Tibial artery (tissue), 4 donors: ENCODE measurements at regions not wholly inside any gene's neighbourhood (a gene's known extent, or its start where the extent isn't known, plus 50 kb on each side); places are given as distances from the start of the nearest gene placed in this dataset.

ENCODE experiments used
- DNase-seq, 2 donors: peaks; one replicate each; pipeline ENCODE4 v3.0.0-alpha.2; 2019
- H3K27ac ChIP-seq, 2 donors: fragments of 200-600 bp; sonication (generic) in 1 of 2; 1 replicate in 1 of 2; 2 replicates in 1 of 2; pipeline ENCODE4 v1.5.1; 2018 to 2019; ENCODE audit warnings: mild to moderate bottlenecking in 1 of 2
- H3K27me3 ChIP-seq, 2 donors: fragments of 200-600 bp; sonication (generic) in 1 of 2; one replicate each; pipeline versions ENCODE4 v1.5.1 to v1.6.0; 2016 to 2019
- H3K36me3 ChIP-seq, 3 donors: fragments of 200-600 bp; sonication (generic) in 2 of 3; one replicate each; pipeline ENCODE4 v1.5.1; 2016 to 2019; ENCODE audit warnings: mild to moderate bottlenecking in 2 of 3
- H3K4me1 ChIP-seq, 4 donors: fragments of 200-600 bp; sonication (generic) in 2 of 4; 1 replicate in 3 of 4; 2 replicates in 1 of 4; pipeline ENCODE4 v1.5.1; 2016 to 2019
- H3K4me3 ChIP-seq, 2 donors: fragments of 200-600 bp; sonication (generic) in 1 of 2; 1 replicate in 1 of 2; 2 replicates in 1 of 2; pipeline ENCODE4 v1.5.1; 2018 to 2019; ENCODE audit warnings: mild to moderate bottlenecking in 2 of 2
- H3K9me3 ChIP-seq, 3 donors: fragments of 200-600 bp; sonication (generic) in 1 of 3; one replicate each; pipeline ENCODE4 v1.5.1; 2016 to 2019
- intact Hi-C: fragments of 100-400 bp; cut with DNase I; formaldehyde crosslinking; loops from one replicate; pipeline ENCODE4 v1.15.0; 2023; ENCODE audit warnings: low total_unique reads
- TF ChIP-seq, protein P1 (sequence below), 2 experiments: fragments of 200-600 bp in 1 of 2; fragments of 450-650 bp in 1 of 2; IDR thresholded peaks; one replicate each; pipeline ENCODE4 v1.5.1; 2017 to 2019; ENCODE audit warnings: antibody characterized with exemption in 2 of 2, mild to moderate bottlenecking in 1 of 2, moderate library complexity in 1 of 2

DNA sequence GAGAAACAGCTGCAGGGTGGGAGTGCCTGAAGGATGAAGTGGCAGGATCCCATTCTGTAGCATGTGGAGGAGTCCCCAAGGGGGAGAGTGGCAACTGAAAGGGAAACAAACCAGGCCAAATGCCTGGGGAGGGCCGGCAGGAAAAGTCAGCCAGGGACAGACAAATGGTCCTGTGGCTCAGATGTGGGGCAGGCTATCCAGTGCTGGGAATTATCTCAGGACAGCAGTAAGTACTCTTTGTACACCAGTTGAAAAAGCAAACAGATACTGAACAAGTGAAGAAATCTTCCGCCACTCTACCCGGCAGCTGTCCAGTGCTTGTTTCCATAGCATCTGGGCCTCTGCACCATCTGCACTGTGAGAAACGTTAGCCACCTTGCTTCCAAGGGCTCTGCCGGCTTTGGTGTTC, 408.9 kb downstream of the LRATD1 start:
- Histone ChIP-seq H3K4me3 (no peak overlapping the region), H3K36me3 (no peaks in the 10 kb centered on the region), H3K9me3 (no peaks in the 10 kb centered on the region), H3K4me1 (peaks cover 0 to 5% (median 0%) of the 10 kb centered on the region in 4 donors), H3K27ac (no peak overlapping the region), H3K27me3 (no peaks in the 10 kb centered on the region)
- TF ChIP-seq, protein P1, sequence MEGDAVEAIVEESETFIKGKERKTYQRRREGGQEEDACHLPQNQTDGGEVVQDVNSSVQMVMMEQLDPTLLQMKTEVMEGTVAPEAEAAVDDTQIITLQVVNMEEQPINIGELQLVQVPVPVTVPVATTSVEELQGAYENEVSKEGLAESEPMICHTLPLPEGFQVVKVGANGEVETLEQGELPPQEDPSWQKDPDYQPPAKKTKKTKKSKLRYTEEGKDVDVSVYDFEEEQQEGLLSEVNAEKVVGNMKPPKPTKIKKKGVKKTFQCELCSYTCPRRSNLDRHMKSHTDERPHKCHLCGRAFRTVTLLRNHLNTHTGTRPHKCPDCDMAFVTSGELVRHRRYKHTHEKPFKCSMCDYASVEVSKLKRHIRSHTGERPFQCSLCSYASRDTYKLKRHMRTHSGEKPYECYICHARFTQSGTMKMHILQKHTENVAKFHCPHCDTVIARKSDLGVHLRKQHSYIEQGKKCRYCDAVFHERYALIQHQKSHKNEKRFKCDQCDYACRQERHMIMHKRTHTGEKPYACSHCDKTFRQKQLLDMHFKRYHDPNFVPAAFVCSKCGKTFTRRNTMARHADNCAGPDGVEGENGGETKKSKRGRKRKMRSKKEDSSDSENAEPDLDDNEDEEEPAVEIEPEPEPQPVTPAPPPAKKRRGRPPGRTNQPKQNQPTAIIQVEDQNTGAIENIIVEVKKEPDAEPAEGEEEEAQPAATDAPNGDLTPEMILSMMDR (IDR thresholded peaks at IDR 0.05), result no peak
- intact Hi-C loops, result no loop called here
- no peak for DNase-seq

DNA sequence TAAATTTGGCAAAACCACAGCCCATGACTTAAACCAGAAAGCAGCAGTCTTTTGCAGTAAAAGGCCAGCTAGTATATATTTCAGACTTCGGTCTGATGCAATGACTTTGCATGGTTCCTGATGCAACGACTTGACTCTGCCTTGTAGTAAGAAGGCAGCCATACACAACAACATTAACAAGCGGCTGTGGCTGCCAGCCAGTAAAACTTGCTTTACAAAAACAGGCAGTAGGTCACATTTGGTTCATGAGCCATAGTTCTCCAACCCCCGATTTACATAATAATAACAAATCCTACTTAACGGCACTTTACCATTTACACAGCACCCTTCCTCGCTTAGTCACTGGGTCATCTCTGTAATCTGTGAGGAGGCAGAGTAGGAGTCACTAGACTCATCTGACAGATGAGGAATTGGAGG, 410.3 kb downstream of the LRATD1 start:
- Histone ChIP-seq H3K36me3 (no peaks in the 10 kb centered on the region), H3K27ac (no peak overlapping the region), H3K27me3 (no peaks in the 10 kb centered on the region), H3K4me3 (no peak overlapping the region), H3K4me1 (peaks cover 0 to 5% (median 0%) of the 10 kb centered on the region in 4 donors), H3K9me3 (no peaks in the 10 kb centered on the region)
- intact Hi-C loops, result no loop called here
- TF ChIP-seq, protein P1 (IDR thresholded peaks at IDR 0.05), result no peak
- no peak for DNase-seq

DNA sequence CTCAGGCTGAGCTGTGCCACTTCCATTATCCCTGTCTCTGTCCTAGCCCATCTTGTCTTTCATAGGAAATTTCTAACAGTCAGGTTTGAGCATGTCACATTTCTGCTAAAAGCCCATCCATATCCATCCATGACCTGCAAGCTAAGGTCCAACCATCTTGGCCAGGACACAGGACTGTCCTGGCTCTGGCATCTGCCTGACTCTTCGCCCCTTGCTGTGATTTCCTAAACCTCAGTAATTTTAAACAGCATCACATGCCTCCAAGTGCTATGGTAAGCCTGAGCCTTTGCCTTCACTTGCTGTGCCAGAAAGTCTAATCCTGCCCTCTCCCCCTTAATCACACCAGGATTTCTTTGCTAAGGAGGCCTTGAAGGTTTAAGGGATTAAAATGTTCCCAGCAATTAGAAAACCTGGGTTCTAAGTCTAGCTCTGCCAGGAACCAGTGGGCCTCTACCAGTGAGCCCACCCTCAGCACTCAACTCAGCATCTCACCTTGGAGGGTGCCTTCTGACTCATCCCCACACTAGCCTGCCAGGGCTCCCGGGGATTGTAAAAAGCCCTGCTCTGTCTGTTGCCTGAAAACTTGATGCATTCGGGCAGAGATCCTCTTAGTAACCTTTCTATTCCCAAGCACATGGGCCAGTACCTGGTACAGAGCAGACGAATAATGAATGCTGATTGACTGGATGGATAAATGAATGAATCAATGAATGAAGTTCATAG, 411.0 kb downstream of the LRATD1 start:
- Histone ChIP-seq H3K27ac (no peak overlapping the region), H3K4me1 (peaks cover 0 to 5% (median 0%) of the 10 kb centered on the region in 4 donors), H3K9me3 (no peaks in the 10 kb centered on the region), H3K36me3 (no peaks in the 10 kb centered on the region), H3K27me3 (no peaks in the 10 kb centered on the region), H3K4me3 (no peak overlapping the region)
- TF ChIP-seq, protein P1 (IDR thresholded peaks at IDR 0.05), result no peak
- no peak for DNase-seq
- intact Hi-C loops, result no loop called here

DNA sequence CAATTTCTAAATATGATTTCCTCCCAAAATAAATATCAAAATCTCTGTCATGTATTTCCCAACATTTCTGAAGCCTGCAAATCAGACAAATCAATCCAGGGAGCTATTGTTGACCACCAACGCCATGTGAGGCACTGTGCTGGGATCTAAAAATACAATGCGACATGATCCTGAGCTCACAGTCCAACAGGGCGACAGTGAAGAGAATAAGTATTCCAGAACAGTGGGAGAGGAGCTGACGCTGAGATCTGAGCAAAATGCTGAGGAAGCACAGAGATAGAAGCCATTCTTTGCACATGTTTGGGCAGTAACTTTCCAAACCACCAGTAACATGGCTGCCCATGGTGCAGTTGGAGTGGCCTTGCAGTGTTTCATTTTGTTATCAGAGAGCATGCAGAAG, 412.5 kb downstream of the LRATD1 start:
- no peaks in the 10 kb centered on the region for H3K27me3 ChIP-seq
- no peak overlapping the region for H3K4me3 ChIP-seq
- intact Hi-C loops, result no loop called here
- TF ChIP-seq, protein P1 (IDR thresholded peaks at IDR 0.05), result no peak
- peaks cover 0 to 5% (median 0%) of the 10 kb centered on the region in 4 donors for H3K4me1 ChIP-seq
- H3K9me3 ChIP-seq, result no peaks in the 10 kb centered on the region
- no peaks in the 10 kb centered on the region for H3K36me3 ChIP-seq
- DNase-seq, result no peak
- no peak overlapping the region for H3K27ac ChIP-seq

DNA sequence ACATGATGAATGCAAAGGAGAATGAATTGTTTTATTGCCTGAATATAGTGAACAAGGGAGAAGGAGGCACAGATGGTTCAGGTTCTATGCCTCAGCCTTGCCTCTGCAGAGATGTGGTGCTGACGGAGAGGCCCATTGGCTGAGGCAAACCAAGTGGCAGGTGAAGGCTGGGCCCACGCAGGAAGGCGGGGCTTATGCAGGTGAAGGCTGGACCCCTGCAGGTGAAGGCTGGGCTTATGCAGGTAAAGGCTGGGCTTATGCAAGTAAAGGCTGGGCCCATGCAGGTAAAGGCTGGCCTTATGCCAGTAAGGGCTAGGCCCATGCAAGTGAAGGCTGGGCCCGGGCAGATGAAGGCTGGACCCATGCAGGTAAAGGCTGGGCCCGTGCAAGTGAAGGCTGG, 414.7 kb downstream of the LRATD1 start:
- Histone ChIP-seq H3K4me1 (peaks cover 0 to 5% (median 0%) of the 10 kb centered on the region in 4 donors), H3K9me3 (no peaks in the 10 kb centered on the region), H3K4me3 (no peak overlapping the region), H3K27me3 (no peaks in the 10 kb centered on the region), H3K27ac (no peak overlapping the region), H3K36me3 (no peaks in the 10 kb centered on the region)
- TF ChIP-seq, protein P1 (IDR thresholded peaks at IDR 0.05), result no peak
- intact Hi-C loops, result no loop called here
- DNase-seq, result no peak
